ENCODE measurements at regions not wholly inside any gene's neighbourhood (a gene's known extent, or its start where the extent isn't known, plus 50 kb on each side); places are given as distances from the start of the nearest gene placed in this dataset.
A peak's percentile ranks its signal among the peaks of the same experiment; 100 is the strongest.

DNA sequence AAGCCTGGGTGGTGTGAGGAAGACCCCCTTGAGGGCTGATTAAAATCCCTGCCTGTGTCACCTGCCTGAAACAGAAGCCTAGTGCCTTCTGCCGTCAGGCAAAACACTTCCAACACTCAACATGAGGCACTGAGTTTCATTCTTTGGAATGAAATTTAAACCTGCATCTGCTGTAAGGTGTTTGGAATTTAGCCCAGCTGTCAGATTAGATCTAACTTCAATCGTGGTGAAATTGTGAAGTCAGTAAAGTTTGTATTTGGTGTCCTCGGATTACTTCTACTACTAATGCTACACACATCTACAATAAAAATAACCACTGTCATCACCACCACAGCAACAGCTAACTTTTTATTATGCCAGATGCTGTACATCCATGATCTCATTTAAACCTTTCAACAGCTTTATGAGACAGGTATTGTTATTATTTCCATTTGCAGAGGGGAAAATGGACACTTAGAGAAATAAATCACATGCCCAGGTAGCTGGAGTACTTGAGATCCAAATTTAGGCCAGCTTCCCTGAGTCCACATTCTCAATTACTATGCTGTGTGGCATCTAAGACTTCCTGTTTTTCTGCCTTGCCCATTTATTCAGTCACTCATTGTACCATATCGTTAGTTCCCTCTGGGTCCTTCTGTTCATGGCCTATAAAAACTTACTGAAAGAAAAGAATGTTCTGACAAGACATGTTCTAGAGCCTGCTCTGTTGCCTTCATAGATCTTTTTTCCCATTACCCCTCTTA is 98.2 kb upstream of the GCFC2 start:
- in situ Hi-C loops (cut with HindIII; ENCODE audit: low sequenced_read_pairs), result no loop called here
- DNase-seq (ENCODE audit: low spot score), result no peak

DNA sequence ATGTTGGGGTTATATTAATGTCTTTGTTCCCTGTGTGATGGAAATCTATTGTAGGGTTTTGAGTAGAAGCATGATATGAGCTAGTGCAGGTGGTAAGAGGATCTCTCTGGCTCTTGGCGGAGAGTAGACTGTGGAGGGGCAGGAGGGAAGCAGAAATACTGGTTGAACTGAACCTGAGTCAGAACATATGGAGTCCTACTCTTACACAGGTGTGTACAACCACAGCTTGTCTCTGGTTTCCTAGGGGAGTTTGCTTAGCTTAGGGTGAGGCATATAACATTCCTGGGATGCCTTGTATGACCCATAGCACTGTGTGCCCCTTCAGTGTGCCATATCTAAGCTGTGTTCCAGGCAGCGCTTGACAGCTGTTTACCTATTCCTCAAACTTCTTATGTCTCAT is 97.3 kb upstream of the GCFC2 start:
- DNase-seq (ENCODE audit: low spot score), result no peak

DNA sequence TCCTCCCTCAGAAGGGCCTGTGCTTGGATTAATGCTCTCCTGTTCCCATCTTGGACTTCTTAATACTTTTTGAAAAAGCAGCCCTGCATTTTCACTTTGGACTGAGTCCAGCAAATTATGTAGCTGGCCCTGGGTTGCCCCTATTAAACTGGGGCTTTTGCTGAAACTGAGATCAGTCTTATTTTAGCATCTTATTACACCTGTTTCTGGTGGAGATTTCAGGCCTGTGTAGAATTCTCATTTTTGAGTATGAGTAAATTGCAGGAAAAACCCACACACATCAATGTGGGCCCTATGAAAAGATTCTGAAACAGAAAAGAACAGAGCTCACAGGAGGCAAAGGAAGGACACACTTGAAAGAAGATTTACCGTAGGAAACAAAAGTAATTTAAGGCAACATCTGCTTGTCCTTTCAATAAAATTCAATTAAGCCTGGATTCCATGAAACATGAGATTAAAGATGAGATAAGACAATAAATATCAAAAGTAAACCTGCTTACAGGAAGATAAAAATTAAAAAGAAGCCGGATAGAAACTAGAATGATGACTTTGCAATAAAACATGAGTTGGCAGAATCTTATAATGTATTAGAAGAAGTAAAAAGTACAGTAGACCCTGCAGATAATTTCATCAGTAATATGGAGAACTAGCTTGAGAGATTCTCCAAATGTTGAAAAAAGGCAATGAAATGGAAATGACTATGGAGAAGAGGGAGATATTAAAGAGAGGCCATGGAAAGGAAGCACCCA is 90.7 kb upstream of the GCFC2 start:
- DNase-seq (ENCODE audit: low spot score), result no peak
- in situ Hi-C loops (cut with HindIII; ENCODE audit: low sequenced_read_pairs), result no loop called here

More for the DNA sequence above, 97.3 kb upstream of the GCFC2 start:
- in situ Hi-C loops (cut with HindIII; ENCODE audit: low sequenced_read_pairs), result no loop called here

DNA sequence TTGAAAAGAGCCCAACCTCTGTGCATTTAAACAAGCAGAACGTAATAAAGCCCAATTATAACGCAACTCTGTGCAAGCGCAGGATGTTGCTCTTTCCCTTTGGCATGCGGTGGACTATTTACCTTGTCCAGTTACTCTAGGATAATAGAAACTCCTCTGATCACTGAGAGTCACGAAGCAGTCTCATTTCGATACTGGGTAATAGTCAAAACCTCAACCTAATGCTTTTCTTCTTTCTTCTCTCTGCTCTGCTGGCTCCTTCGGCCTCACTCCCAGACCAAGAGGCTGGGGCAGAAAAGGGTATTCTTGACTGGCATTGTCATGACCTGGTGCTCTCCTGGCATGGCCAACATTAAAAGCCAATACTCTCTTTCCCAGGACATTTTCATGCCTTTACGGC is 89.7 kb upstream of the GCFC2 start:
- in situ Hi-C loops (cut with HindIII; ENCODE audit: low sequenced_read_pairs), result no loop called here
- no peak for DNase-seq (ENCODE audit: low spot score)

DNA sequence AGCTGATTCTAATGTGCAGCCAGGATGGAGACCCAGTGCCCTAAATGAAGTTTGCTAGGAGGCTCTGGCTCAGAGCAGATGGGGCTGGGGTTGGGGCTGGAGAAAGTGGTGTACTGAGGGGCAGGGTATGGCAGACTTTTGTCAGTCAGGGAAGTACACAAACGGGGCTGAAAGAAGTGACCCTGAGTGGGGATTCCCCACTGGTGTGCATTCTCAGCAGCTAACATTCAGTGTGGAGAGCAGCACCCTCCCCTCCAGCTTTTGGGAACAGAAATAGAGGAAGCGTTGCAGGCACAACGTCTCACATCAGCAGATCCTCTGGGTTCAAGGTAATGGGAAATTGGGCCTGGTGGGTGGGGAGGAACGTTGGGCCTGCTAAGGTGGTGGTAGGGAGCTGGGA is 89.1 kb upstream of the GCFC2 start:
- no peak for DNase-seq (ENCODE audit: low spot score)
- in situ Hi-C loops (cut with HindIII; ENCODE audit: low sequenced_read_pairs), result no loop called here

DNA sequence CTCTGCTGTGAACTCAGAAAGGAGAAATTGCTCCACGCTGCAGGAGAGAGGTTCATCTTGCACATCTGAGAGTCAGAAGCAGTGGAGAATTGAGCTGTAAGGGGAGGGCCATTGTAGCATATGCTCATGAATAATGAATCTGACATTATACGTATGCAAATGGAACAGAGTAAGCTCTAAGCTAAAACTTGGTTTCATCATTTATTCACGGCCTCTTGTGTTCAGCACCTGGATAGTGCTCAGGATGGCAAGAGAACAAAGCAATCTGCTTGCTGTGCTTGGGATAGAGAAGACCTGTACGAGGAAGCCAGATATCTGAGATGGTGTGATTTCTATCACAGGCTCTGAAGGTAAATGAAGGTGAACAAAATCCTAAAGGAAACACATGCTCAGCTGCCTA is 87.9 kb upstream of the GCFC2 start:
- no peak for DNase-seq (ENCODE audit: low spot score)
- in situ Hi-C loops (cut with HindIII; ENCODE audit: low sequenced_read_pairs), result no loop called here

DNA sequence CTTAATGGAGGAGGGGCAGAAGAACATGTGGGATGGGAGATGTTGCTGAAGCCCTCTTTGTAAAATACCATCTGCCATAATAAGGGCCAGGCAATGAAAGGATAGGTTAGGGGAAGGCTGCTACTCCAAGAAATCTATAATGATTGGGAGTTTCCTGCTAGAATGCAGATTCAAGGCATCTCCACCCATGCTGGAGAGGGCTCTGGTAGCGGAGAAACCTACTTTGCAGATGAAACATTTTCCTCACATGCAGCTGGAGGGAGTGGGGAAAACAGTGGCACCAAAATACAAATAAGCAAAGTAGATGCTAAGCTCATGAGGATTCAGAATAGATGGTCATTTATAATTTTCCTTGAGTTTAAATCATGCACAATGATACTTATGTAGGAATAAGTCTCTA is 82.3 kb upstream of the GCFC2 start:
- in situ Hi-C loops (cut with HindIII; ENCODE audit: low sequenced_read_pairs), result no loop called here
- DNase-seq (ENCODE audit: low spot score), result no peak

DNA sequence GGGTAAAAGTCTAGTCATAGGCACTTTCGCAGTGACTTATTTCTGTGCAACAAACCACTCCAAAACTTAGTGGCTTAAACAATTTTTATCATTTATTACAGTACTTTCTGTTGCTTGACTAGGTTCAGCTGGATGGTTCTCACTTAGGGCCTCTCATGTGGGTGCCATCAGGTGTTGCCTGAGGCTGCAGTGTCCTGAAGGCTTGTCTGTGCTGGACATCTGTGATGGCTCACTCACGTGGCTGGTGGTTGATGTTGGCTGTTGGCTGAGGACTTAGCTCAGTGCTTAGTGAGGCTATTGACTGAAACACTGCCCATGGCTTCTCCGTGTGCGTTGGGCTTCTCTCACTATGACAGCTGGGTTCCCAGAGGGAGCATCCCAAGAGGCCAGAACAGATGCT is 81.4 kb upstream of the GCFC2 start:
- no peak for DNase-seq (ENCODE audit: low spot score)
- in situ Hi-C loops (cut with HindIII; ENCODE audit: low sequenced_read_pairs), result no loop called here

DNA sequence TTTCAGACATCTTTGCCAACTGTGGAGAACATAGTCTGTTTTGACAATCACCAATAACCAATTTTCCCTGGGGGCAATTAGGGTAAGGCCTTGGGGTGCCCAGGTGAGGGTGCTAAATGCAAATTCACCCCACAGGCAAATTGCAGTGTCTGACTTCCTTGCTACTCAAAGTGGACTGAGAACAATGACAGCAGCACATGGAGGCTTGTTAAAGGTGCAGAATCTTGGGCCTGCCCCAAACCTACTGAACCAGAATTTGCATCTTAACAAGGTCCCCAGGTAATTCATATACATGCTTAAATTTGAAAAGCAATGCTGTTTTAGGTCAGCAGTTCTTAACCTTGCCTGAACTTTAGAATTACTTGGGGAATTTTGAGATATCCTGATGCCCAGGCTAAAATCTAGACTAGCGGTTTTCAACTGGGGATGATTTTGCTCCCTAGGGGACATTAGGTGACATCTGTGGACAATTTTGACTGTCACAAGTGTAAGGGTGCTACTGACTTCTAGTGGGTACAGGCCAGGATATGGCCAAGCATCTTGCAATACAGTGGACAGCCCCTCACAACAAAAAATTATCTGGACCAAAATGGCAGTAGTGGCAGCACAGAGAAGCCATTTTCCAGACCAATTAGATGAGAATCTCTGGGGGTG is 80.2 kb upstream of the GCFC2 start:
- DNase-seq (ENCODE audit: low spot score), result no peak
- in situ Hi-C loops (cut with HindIII; ENCODE audit: low sequenced_read_pairs), result no loop called here

DNA sequence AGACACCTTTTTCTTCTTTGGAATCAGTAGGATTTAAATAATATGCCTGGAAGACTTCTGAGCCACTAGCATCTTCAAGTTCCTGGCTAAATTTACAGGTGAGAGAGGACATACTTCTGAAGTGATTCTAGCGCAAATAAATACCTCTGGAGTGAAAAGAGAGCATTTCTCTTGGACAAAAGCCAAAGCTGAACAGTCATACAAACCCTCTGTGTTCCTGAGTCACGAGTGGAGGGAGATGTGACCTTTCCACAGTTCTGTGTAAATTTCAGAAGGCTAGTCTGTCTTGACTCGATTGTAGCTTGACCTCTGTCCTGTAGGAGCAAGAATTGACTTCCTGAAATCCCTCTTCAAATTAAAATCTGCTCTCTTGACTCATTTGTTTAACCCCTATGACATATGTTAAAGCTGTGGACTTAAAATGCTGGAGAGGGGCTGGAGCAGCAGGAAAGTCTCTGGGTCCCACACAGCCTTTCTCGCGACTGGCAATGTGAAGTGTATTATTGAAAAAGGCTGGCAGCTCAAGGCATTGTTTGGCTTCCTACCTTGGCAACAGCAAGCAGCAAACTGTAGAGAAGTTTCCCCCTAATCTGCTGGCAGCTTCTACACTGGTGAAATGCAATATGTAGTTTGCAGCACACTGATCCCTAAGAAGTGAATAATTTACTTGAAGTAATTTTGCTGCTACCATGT is 79.6 kb upstream of the GCFC2 start:
- no peak for DNase-seq (ENCODE audit: low spot score)
- in situ Hi-C loops (cut with HindIII; ENCODE audit: low sequenced_read_pairs), result no loop called here

DNA sequence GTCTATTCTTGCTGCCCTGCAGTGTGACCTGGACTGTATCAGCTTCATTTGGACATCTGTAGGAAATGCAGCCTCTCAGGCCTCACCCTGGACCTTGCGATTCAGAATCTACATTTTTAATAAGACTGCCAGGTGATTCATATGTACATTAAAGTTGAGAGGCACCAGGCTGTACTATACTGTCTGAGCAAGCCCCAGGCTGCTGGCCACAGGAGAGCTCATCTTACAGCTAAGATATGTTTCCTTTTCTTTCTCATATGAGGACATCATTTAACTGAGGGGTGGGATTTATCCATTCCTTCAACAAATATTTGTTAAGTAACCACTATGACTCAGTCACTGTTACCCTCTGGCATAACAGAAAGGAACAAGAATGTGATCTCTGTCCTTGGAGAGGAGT is 78.2 kb upstream of the GCFC2 start:
- in situ Hi-C loops (cut with HindIII; ENCODE audit: low sequenced_read_pairs), result no loop called here
- no peak for DNase-seq (ENCODE audit: low spot score)

DNA sequence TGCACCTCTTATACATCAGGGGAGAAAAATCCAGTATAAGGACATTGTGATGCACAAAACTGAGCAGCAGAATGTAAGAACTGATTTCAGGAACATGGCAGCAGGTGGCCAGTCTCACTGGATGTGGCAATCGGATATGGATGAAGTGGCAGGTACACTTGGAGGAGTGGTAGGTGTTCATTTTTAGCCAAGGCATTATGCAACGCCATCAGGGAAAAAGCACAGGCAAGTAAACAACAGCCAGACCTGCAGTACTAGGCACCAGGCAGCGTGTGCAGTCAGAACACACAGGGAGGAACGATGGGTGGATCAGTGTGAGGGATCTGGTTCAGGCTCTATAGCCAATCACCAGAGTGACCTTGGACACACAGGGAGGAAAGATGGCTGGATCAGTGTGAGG is 77.4 kb upstream of the GCFC2 start:
- in situ Hi-C loops (cut with HindIII; ENCODE audit: low sequenced_read_pairs), result no loop called here
- no peak for DNase-seq (ENCODE audit: low spot score)

DNA sequence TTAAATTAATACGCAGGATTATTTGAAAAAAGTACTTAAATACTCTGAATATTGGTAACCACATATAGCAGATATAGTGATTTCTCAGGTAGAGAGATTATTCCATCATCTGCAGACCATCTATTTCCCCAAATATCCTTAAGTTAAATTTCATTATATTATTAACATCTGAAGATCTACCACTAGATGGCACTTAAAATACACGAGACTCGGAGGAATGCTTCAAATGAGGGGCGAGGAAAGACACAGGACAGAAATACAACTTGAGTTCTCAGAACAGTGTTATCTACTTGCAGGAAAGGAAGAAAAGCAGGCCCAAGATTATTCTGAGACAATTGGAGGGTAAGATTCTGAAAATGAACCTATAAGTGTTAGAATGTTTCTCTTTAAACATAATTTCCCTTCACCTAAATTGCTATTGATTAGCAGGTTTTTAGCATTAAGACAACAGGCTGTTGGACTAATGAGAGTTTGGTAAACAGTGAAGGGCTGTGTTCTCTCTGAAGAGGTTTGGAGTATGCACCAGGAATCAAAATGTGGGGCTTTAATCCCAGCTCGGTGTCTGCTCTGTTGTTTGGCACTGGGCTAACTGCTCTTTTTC is 76.9 kb upstream of the GCFC2 start:
- in situ Hi-C loops (cut with HindIII; ENCODE audit: low sequenced_read_pairs), result no loop called here
- DNase-seq (ENCODE audit: low spot score), result peak; percentile 14

DNA sequence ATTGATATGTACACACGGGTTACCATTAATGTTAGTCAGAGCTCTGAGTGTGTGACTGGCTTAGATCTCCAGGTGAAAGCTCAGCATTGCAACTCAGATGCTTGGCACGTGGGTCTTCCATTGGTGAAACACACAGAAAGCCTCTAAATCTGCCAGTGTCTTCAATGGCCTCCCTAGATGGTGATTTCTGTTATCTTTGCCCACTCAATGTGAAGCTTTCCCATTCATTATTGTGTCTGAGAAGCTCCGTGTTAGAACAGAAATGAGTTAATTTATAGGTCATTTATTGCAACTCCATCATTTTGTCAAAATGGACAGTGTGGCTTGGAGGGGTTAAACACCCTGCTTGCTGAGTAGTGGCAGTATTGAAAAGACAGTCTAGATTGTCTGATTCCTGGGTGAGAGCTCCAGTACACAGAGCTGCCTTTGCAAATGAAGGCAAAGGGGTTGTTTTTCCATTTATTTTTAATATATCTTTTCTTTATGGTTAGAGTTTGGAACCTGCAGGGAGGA is 64.7 kb upstream of the GCFC2 start:
- in situ Hi-C loops (cut with HindIII; ENCODE audit: low sequenced_read_pairs), result no loop called here
- DNase-seq (ENCODE audit: low spot score), result no peak

DNA sequence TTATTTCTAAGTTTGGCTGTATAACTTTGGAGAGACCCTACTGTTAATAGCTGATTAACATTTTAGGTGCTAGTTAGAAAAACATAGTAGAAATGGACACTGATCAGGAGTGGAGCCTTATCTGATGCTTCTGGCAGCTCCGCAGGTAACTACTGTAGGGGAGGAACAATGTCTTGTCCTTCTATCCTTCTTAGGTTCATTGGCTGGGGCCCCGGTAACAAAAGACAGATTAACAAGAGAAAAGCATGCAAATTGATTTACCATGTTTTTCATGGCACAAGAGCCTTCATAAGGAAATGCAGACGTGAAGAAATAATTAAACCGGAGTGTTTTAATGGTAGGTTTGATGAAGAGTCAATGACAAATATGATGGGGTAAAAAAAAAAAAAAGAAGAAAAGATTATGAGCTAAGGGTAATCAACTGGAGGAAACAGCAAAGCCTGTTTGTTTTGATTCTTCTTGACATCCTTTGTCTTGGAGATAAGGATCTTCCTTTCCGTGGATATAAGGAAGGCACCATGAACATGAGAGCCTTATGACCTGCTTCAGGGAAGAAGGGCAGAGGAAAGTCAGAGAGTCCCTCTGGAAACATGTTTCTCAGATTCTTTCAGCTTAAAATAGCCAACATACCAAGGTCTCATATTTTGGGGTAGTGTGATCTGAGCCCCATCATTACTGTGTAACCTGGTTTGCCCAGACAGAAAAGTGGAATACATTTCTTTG is 62.4 kb upstream of the GCFC2 start:
- DNase-seq (ENCODE audit: low spot score), result no peak
- in situ Hi-C loops (cut with HindIII; ENCODE audit: low sequenced_read_pairs), result no loop called here

DNA sequence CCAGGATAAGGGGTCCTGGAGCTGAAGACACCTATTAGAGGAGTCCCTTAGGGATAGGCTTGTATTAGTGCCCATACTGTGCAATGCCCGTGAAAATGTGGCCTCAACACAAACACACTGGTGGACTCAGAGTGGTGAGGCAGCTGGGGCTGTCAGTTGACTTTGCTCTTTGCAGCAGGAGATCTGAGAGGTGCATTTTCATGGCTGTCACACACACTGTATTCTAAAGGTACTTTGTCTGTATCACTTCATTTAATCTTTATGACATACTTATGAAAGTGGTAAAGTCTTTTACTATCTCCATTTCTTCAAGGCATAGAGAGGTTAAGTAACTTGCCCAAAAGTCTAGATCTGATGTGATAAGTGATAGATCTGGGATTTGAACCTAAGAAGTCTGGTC is 55.1 kb upstream of the GCFC2 start:
- in situ Hi-C loops (cut with HindIII; ENCODE audit: low sequenced_read_pairs), result no loop called here
- no peak for DNase-seq (ENCODE audit: low spot score)

DNA sequence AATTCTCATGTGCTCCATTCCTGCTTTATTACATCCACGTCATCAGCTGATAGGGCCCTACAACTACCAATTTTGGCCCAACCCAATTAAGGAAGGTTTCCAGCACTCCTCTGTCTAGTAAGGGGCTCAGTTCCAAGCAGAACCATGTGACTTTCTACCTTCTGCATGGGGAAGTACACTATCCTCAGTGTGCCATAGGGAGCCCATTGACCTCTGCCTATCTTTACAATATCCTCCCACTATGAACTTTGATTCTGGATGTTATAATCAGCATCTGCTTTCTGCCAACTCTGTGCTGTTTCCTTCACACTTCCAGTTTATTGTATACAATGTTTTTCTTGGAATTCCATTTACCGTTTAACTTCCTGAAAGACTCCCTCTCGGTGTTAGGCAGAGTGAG is 53.9 kb upstream of the GCFC2 start:
- in situ Hi-C loops (cut with HindIII; ENCODE audit: low sequenced_read_pairs), result no loop called here
- DNase-seq (ENCODE audit: low spot score), result no peak

Data from G401 (cell line).